Limb (tissue), 2 donors: ENCODE measurements at regions not wholly inside any gene's neighbourhood (a gene's known extent, or its start where the extent isn't known, plus 50 kb on each side); places are given as distances from the start of the nearest gene placed in this dataset.
A peak's percentile ranks its signal among the peaks of the same experiment; 100 is the strongest.

Experiments
- DNase-seq, 2 donors: peaks; one replicate each; pipeline ENCODE4 v3.0.0-alpha.2; 2016; ENCODE audit errors: extremely low spot score in 2 of 2

- DNase-seq: no peak
Observed at GRCh38 chr5:117813850-117814249, 1174.5 kb downstream of the DTWD2 start.

DNA sequence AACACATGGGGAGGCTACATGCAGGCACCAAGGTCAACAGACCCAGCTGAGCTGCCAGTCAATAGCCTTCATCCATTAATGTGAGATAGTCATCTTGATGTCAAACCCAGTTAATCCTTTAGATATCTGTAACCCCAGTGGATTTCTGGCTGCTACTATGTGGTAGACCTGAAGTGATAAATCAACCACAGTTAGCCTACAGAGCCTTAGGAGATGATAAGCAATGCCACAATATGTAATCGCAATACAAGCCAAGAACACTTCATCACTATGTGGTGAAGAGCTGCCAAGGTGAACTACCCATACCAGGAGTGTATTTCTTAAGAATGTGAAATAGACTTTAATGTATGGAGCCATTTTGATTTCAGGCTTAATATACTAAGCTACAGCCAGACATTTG is 1175.5 kb downstream of the DTWD2 start:
- DNase-seq: no peak

DNA sequence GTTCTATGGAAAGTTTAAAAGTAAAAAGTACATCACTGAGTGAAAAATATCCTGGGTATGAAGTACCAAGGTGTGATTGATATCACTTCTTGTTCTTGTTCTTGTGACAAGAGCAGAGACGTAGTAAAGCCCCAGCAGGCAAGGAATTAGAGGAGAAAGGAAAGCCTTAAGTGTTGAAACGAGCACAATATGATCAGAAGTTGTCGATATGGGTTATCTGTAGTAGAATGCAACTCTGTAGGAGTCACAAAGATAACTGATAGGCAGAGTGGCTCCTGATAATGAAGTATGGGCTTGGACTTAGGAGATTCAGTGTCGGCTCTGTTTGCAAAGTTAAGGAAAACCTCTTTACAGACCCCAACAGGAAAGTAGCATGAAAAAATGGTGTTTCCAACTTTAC is 1179.1 kb downstream of the DTWD2 start:
- DNase-seq: no peak

- DNase-seq: no peak
Observed at GRCh38 chr5:117805058-117805457, 1183.3 kb downstream of the DTWD2 start.

DNA sequence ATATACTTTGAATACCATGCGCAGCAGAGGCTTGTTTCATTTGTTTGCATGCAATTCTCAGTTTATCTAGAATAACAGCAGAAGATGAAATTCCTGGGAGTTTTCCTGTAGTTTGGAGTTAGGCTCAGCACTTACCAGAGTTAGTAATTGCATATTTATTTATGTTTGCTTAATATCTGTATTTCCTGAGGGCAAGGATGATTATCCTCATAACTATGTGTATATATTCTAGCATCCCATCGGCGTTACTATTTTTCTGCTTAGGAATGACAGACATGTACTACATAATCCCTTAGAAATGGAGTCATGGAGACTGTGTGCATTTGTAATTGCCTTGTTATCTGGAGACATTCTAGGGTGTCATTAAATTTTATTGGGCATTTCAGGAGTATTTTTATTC is 1184.8 kb downstream of the DTWD2 start:
- DNase-seq: peak in 1 of 2 donors; percentile 3

DNA sequence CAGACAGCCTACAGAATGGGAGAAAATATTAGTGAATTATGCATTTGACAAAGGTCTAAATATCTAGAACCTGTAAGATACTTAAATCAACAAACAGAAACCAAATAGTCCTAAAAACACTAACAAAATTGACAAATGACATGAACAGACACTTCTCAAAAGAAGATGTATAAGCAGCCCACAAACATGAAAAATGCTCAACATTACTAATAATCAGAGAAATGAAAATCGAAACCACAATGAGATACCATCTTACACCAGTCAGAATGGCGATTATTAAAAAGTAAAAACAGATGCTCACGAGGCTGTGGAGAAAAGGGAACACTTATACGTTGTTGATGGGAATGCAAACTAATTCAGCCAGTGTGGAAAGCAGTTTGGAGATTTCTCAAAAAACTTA is 1186.8 kb downstream of the DTWD2 start:
- no peak for DNase-seq

GRCh38 chr5:117800261-117800660 is 1188.1 kb downstream of the DTWD2 start:
- no peak for DNase-seq

- no peak for DNase-seq
Observed at GRCh38 chr5:117794847-117795246, 1193.5 kb downstream of the DTWD2 start.

- no peak for DNase-seq
Observed at GRCh38 chr5:117793963-117794362, 1194.4 kb downstream of the DTWD2 start.

DNA sequence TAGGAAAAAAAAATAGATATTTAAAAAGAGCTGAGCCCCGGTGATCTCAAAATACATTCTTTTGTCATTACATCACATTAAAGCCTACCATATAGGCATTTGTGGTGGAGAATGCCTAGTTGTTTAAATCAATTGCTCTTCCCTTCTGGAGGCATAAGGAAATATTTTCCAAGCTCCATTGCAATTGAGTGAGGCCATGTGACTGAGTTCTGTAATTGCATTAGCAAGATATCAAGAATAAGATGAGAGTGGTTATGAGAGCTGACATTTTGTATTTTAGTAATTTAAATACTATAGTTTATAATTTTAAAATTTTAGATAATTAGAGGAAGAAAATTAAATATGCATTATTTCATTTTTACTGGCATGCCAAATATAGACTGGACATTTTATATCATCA is 1195.9 kb downstream of the DTWD2 start:
- DNase-seq: no peak

- DNase-seq: no peak
Observed at GRCh38 chr5:117788596-117788995, 1199.8 kb downstream of the DTWD2 start.

GRCh38 chr5:117779171-117779570 is 1204.5 kb upstream of the SEMA6A start:
- no peak for DNase-seq

GRCh38 chr5:117776977-117777376 is 1202.4 kb upstream of the SEMA6A start:
- DNase-seq: no peak

DNA sequence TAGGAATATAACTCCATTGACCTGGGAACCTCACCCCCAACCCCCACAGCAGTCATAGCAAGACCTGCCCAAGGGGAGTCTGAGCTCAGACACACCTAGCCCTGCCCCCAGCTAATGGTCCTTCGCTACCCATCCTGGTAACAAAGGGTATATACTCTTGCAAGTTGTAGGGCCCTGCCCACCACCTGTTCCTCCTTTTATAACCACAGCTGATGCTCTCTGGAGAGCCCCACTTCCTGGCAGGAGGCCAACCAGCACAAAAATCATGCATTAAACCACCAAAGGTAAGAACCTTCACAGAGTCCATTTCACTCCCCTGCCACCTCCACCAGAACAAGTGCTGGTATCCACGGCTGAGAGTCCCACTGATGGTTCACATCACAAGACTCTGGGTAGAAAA is 1195.3 kb upstream of the SEMA6A start:
- DNase-seq: no peak

DNA sequence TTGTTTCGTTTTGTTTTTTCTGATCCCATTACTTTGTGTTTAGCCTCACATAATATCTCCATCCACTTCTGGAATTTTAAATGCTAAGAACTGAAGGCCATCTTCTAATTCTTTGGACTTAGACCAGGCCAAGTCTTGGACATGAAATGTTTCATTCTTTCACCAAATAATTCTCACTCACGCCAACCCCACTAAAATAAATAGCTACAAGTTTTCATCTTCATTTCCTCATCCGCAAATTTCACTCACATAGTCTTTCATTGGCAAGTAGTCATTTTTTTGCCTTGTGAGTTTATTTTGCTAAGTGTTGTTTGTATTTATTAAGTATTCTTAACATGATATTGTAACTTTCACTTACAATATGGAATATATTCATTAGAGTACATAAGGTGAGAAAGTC is 1188.6 kb upstream of the SEMA6A start:
- no peak for DNase-seq

- DNase-seq: no peak
Observed at GRCh38 chr5:117761186-117761585, 1186.6 kb upstream of the SEMA6A start.

- no peak for DNase-seq
Observed at GRCh38 chr5:117759849-117760499, 1185.4 kb upstream of the SEMA6A start.

DNA sequence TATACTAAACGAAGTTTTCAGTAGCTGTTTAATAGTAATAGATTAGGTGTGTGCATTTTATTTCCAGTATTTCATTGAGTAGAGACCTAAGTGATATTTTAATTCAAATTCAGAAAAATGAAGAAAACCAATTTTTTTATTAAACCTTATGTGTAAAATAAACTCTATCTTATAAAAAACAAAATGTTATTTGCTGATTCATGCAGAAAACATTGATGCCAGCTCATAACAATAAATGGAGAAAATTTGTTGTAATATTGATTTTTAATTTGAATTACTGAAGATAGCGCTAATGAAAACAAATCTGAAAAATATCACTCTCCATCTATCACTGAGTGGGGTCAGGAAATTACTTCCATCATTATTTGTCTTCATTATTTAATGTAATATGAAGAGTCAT is 1177.8 kb upstream of the SEMA6A start:
- no peak for DNase-seq

GRCh38 chr5:117748336-117748735 is 1173.7 kb upstream of the SEMA6A start:
- no peak for DNase-seq

DNA sequence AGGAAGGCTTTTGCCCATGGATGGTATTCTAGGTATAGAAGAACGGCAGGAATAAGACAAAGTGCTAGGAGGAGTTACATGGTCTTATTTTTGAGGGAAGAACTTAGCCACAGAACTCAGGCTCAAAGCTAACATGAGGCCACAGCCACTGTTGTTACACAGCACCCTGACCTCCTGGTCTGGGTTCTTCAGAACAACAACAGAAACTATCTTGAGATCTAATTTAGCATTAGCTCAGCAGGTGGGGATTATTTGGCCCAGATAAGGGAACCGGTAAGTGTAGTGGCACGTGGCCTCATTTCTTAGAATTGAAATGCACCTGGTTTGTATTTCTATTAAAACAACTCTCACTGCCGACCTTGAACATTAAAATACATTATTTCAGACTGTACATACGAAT is 1168.7 kb upstream of the SEMA6A start:
- DNase-seq: no peak

DNA sequence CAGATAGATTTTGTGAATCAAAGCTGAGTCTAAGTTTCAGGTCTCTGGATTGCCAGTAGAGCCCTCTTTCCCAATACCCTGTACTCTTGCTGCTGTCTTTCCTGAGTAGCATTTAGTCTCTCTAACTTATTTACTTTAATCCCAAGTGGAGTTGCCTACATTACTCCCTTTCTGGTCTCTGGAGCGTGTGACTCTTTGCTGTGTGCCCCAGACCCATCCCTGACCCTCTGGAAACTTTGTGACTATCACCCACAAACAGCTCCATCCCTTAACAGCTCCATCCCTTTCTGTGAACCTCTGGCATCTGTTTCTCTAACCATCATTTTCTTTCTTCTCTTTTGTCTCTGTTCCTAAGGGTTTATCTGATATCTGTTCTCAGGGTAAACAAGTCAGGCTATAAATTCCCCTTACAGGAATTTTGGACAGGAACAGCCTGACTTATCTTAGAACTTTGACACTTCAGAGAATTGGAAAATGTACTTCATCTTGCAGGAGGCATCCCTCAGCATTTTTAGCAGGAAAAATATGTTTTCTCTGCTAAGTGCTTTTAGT is 1167.1 kb upstream of the SEMA6A start:
- DNase-seq: no peak

DNA sequence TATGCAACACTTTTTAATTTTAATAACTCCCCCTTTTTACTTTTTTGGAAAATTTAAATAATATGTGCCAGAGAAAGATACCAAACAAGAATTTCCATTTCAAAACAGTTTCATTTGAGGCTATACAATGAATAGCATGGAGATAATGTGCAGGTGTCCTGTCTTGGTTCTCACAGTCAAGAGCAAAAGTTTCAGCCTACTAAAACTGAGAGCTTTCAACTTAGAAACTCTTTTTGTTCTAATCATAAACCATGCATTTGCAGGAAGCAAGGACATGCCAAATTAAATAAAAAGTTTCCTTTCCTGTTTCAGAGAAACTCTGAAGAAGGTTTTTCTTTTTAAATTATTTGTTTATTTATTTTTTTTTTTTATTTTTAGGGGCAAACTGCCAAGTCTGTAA is 1165.6 kb upstream of the SEMA6A start:
- DNase-seq: no peak

- no peak for DNase-seq
Observed at GRCh38 chr5:117738571-117738970, 1163.9 kb upstream of the SEMA6A start.

DNA sequence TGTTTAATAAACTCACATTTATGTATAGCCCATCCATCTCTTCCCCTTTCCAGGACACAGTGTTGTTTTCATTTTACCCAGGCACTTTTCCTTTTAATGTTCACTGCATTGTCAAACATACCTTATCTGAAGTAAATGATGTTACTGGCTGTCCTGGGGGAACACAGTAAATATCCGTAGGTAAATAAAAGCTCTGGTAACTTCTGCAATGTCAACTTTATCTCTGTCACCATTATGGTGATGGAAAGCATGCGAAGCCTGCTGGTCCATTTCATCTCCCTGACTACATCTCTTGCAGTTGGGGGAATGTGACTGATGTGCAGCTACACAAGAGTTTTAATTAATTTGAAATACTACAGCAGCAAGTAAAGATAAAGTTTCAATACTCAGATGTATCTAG is 1162.1 kb upstream of the SEMA6A start:
- no peak for DNase-seq
